ENCODE measurements at regions not wholly inside any gene's neighbourhood (a gene's known extent, or its start where the extent isn't known, plus 50 kb on each side); places are given as distances from the start of the nearest gene placed in this dataset.
"Not testable (repeated sequence)": the region's sequence is repeated elsewhere in the genome, so short reads cannot be mapped to it uniquely, and the experiment has no call there.

DNA sequence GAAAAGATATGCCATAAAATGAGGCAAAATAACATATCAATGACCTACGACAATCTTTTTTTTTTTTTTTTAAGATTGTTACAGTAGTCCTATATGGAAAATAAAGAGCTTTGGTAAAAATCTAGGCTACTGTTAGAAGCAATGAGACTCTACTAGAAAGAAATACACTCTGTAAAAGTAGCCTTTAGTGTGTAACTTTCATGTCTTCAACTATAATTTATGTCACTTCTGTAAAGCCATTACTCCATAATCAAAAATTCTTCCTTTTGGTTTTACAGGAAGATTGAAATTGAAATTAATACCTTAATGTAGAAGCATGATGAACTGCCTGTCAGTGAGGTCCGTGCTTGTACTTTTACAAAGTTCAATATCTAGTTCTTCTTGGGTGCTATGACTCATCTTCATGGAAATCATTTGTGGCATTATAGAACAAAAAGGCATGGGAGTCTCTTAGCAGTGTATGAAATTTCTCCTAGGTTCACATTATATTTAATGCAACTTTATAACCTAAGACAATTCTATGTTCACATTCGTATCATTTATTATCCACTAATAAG is 1393.1 kb downstream of the EFNA5 start:
- DNase-seq = no peak

DNA sequence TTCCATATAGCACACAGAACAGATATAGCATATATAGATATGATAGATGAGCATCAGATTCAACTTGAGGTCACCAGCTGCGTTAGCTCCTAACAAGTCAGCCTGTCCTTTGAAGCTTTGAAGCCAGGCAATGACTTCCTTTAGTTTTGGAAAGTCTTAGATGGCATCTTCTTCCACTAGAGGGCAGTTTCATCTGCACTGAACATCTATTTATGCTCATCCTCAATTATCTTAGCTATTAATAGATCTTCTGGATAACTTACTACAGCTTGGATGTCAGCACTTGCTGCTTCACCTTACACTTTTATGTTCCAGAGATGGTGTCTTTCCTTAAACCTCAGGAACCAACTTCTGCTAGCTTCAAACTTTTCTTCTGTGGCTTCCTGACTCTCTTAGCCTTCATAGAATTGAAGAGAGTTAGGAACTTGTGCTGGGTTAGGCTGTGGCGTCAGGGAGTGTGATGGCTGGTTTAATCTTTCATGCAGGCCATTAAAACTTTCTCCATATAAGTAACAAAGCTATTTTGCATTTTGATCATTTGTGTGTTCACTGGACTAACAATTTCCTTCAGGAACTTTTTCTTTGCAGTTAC is 1401.4 kb downstream of the EFNA5 start:
- DNase-seq = no peak

DNA sequence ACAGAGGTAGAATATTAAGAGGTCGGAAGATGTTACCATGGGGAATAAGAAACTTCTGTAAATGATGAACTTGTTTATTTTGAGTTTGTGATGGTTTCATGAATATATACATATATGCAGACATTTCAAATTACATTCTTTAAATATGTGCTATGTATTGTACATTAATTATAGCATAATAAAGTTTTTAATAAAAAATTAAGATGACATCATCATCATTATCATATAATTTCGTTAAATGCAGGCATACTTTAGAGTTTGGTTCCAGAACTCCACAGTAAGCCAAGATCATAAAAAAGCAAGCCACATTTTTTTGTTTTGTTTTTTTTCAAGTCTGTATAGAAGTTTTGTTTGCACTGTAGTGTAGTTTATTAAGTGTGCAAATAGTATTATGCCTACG is 1403.5 kb downstream of the EFNA5 start:
- DNase-seq = no peak

DNA sequence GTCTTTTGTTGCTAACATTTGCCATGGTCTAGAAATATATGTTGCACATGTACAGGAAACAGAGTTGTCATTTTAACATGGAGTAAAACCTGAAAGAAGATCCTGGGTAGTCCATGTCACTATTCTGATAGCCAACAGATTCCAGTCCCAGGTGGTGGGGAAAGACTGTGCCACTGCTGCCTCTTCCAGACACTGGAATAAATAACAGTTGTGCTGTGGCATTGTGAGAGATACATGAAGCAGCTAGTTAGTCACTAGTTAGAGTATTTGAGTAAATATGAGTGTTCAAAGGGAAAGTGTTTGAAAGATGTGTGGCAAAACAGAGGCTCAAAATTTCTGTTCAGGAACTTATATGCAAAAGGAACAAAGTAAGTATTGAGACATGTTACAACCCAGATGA is 1408.3 kb downstream of the EFNA5 start:
- no peak for DNase-seq

DNA sequence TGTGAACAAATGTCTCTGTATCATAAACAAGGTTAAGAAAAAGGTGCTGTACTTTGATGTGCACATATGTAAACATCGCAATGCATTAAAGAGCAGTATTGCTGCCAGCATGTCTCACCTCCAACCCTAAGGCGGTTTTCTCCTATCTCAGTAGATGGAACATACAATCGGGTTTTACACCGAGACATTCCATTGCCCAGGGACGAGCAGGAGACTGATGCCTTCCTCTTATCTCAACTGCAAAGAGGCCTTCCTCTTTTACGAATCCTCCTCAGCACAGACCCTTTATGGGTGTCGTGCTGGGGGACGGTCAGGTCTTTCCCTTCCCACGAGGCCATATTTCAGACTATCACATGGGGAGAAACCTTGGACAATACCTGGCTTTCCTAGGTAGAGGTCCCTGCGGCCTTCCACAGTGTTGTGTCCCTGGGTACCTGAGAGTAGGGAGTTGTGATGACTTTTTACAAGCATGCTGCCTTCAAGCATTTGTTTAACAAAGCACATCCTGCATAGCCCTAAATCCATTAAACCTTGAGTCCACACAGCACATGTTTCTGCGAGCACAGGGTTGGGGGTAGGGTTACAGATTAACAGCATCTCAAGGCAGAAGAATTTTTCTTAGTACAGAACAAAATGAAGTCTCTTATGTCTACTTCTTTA is 1411.2 kb downstream of the EFNA5 start:
- DNase-seq = not testable (repeated sequence)

DNA sequence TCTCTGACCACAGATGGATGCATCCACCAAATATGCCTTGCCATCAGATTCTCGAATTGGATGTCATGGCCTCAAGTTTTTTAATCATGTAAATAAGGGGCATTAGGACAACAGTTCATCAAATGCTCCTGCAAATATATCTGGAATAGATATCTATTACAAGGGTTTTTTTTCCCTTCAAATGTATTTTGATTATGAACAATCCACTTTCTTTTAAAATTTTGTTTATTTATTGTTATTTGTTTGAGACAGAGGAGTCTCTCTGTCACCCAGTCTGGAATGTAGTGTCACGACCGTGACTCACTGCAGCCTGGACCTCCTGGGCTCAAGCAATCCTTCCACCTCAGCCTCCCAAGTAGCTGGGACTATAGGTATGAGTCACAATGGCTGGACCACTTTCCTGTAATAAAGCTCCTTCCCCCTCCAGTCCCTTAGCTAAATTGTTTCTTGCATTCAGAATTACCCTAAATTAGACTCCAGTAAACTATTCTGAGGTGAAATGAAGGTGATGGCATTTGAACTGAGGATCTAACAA is 1412.1 kb downstream of the EFNA5 start:
- no peak for DNase-seq

DNA sequence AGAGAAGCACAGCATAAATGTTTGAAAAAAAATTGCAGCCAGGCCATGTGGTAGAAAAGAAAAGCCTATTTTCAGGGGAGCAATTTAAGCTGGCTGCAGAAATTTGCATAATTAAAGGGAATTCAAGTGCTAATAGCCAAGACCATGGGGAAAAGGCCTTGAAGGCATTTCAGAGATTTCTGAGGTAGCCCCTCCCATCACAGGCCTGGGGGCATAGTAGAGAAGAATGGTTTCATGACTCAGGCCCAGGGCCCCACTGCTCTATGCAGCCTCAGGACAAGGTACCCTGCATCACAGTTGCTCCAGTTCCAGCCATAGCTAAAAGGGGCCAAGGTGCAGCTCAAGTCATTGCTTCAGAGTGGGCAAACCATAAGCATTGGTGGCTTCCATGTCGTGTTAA is 1416.0 kb downstream of the EFNA5 start:
- no peak for DNase-seq

DNA sequence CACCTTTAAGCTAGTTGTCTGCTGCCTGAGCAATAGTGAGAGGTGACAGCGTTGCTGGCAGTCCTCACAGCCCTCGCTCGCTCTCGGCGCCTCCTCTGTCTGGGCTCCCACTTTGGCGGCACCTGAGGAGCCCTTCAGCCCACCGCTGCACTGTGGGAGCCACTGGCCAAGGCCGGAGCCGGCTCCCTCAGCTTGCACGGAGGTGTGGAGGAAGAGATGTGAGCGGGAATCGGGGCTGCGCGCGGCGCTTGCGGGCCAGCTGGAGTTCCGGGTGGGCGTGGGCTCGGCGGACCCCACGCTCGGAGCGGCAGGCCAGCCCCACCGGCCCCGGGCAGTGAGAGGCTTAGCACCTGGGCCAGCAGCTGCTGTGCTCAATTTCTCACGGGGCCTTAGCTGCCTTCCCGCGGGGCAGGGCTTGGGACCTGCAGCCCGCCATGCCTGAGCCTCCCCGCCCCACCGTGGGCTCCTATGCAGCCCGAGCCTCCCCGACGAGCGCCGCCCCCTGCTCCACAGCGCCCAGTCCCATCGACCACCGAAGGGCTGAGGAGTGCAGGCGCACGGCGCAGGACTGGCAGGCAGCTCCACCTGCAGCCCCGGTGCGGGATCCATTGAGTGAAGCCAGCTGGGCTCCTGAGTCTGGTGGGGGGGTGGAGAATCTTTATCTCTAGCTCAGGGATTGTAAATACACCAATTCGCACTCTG is 1424.5 kb downstream of the EFNA5 start:
- not testable (repeated sequence) for DNase-seq

DNA sequence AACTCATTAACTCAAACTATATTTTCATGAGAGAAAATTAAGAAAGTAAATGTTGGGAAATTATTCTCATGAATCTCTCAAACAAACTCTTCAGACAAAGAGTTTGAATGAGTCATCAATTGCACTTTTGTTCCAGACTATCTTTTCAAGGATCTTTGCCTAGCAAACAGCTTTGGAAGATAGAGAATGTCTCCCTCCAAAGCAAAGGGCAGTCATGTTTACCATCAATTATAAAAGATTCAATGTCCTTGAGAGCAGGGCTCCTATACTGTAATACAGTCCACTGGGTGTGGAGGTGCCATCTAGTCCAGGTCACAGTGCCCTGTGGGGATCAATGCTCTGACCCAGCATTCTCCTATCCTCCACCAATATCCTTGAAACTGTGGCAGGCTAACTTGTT is 1429.3 kb downstream of the EFNA5 start:
- DNase-seq = no peak

DNA sequence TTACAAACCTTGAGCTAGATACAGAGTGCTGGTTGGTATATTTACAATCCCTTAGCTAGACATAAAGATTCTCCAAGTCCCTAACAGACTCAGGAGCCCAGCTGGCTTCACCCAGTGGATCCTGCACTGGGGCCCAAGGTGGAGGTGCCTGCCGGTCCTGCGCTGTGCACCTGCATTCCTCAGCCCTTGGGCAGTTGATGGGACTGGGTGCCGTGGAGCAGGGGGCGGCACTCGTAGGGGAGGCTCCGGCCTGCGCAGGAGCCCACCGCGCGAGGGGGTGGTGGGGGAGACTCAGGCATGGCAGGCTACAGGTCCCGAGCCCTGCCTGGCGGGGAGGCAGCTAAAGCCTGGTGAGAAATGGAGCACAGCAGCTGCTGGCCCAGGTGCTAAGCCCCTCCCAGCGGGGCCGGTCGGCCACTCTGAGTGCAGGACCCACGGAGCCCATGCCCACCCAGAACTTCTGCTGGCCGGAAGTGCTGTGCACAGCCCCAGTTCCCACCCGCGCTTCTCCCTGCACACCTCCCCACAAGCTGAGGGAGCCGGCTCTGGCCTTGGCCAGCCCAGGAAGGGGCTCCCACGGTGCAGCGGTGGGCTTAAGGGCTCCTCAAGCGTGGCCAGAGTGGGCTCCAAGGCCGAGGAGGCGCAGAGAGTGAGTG is 1464.7 kb downstream of the EFNA5 start:
- DNase-seq = no peak

DNA sequence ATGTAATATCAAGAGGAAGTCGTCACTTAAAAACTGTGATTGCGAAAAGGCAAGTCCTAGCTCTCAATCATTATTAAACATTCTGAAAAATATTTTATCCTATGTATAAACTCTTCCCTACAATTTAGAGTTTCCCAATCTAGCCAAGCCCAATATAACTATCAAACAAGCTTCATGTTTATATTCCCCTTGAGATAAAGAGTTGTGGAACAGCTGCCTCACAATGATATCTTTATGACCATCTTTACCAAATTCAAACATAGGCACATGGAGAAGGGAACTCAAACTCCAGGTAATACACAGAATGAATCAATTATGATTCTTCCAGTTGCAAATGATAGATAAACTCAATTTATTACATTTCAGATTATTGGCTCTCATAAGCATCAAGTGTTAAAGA is 1468.7 kb downstream of the EFNA5 start:
- DNase-seq = no peak

DNA sequence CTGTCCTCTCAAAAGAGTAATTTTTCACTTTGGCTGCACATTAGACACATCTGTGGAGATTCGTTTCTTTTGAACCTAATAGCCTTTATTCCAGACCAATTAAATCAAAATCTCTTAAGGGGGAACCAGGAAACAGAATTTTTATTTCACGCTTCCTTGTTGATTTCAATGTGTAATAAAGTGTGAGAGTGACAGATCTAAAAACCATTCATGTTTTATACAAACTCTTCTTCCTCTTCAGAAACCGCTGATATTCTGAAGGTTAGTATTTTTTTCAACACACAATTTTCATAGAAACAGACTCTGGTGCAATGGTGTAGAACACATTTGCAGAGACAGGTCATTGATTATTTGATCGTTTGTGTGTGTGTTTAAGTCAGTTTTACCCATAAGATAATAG is 1469.8 kb downstream of the EFNA5 start:
- no peak for DNase-seq

DNA sequence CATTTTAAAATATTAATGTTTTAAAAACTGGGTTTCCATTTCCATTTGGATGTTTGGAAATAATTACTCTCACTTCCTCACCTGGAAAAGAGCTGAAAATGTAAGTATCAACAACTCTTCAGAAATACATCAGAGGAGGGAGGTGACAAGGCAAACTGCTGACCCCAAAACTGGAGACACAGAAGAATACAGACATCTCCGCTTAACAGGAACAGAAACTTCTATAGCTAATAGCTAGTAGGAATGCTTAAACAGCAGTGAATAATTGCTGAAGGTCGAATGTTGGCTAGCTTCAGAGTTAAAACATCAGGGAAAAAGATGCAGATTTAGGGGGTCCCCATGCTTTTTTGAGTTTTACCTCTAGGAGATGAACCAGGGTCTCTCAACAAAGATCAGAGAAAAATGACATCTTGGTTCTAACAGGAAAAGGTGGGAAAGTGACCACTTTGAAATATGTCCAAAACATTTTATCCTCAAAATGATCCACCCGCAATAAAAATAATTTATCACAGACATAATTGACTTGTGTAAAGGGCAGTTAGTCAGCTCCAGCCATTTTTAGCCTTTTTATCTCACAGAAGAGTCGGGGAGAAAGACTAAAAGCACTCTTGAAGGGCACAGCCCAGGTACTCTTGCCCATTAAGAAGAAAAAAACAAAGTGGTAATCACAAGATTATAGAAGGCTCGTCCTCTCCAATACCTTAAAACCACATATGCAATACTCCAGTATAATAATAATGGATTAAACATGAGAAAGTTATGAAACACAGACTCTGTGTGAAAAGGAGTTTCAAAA is 1474.9 kb downstream of the EFNA5 start:
- DNase-seq = no peak

DNA sequence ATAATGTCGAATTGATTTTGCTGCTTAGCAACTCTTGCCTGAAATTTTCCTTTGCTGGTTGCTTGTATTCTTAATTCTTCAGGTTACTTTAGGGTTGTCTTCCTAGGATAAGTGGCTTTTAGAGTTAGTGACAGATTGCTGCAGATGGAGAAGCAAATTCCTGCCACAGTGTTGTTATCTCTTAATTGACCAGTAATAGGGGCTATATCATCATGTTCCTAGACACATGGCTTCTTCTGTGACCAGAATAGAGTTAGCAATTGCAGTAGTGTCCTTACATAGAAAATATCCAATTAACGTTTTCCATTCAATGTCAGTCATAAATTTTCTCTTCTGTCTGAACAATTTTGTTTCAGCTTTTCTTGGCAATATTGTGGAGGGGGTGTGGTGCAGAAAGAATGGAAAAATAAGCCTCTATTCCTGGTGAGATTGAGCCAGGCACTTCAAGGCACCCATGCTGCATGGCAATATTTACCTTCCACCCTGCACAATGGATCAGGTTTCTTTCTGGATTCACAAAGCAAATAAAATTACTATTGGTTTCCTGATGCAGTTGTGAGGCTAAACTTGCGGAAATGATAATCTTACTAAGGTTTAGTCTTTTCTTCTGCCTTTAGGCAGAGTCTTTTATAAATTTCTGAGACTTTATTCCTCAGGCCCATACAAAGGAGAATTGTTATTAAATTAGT is 1481.5 kb downstream of the EFNA5 start:
- no peak for DNase-seq

DNA sequence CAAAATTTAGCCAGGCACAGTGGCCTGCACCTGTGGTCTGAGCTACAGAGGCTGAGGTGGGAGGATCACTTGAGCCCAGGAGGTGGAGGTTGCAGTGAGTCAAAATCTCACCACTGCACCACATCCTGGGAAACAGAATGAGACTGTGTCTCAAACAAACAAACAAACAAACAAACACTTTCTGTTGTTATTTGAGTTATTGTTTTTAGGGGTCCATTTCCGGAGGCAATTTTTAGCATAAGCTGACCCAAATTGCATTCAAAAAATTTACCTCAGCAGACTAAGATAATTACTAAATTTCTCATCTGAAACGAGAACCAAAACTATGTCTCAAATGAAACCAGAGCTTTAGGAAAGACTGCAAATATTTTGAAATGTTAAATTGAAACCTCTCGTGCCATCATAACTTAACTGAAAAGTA is 1485.1 kb downstream of the EFNA5 start:
- DNase-seq = no peak

DNA sequence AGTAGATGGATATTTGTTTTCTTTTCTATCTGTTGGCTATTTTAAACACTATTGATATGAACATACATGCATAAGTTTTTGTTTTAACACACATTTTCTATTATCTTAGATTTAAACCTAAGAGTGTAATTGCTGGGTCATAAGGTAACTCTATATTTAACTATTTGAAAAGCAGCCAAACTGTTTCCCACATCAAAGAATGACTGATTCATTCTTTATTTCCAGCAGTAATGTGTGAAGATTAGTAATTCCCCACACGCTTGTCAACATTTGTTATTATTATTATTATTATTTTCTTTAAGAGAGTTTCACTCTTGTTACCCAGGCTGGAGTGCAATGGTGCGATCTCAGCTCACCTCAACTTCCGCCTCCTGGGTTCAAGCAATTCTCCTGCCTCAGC is 1495.8 kb downstream of the EFNA5 start:
- no peak for DNase-seq

DNA sequence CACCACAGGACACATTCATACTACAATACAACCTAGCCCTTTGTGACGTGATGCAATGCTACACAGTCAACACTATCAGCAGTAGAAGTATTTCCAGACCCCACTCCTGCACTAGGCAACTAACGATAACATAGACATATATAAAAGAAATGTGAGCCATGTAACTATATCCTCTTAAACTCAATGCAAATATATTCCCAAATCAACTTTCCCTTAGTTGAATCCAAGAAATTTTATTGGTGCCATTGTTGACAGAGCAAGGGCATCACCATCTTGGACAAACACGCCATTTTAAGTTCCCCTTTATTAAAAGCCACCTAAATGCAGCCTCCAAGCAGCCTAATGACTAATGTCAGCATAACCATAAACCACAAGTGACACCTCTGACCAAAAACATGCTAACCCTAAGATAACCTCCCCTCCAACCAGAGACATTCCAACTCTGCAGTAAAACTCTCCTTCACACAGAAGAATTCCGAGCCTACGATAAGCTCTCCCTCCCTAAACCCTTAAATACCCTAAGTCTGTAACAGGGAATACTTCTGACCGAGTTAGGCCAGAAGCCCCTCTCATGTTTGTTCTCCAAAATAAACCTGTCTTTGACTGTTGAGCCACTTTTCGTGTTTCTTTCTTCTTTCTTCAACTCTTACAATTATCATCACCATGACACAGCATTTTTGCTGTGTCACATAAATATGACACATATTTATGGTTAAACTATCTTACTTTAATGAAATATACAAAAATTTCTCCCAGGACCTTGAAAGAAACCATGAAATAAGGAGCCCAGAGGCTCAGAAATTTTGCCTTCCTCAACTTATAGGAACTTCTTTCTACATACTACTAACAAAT is 1497.8 kb downstream of the EFNA5 start:
- DNase-seq = no peak

DNA sequence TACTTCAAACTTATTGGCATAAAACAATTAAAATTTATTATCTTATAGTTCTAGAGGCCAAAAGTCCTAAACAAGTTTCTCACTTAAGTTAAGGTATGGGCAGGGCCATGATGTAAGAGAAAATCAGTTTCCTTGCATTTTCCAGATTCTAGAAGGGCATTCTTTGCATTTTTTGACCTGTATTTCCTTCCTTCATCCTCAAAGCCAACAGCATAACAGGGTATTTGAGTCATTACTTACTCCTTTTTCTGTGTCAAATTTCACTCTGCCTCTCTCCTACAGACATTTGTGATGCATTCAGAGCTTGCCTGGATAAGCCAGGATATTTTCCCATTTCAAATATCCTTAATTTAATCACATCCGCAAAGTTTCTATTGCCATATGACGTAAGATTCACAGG is 1499.0 kb downstream of the EFNA5 start:
- no peak for DNase-seq

DNA sequence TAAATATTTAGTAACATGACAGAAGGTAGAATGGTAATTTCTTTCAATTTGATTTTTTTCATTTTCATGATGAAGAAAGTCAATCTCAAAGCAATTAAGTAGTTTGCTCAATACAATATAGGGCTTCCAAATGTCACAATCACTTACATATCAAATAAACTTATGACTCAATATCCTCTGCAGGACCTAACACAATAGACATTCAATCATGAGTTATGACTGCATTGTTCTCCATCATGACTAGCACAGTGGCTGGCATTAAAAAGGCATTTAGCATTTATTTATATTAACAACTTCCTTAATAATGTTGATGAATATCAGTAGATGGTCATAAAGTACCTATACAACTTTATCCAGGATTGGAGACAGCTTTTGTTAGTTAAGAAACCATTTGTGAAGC is 1499.6 kb downstream of the EFNA5 start:
- no peak for DNase-seq

DNA sequence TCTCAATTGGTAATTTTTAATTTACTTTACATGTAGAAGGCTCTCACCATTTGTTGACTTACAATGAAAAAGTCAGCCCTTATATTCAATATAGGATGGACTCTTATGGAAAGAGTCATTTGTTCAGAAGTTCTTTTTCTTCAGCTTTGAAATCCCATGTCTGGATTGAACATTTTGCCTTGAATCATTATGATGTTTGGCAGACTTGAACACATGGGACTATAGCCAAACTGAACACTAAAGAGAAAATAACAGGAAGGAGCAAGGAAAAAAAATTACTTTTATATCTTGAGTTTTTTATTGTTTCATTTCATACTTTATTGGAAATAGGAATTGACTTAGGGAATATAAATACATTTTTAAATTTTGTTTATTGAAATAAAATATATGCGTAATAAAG is 1503.0 kb downstream of the EFNA5 start:
- no peak for DNase-seq

DNA sequence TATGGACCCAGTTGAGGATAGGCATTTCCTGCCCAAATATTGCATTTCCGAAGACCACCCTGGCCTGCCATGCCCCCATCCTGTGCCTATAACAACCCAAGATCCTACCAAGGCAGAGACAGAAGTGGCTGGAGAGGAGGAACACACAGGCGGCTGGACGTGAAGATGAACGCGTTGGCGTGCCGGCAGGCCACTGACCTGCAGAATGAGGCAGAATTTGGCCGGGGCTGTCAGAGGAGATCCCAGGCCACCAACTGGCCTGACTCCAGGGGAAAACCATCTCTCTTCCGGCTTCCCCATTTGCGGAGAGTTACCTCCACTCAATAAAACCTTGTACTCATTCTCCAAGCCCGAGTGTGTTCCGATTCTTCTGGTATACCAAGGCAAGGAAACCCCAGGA is 1507.5 kb downstream of the EFNA5 start:
- no peak for DNase-seq
